ENCODE measurements at regions not wholly inside any gene's neighbourhood (a gene's known extent, or its start where the extent isn't known, plus 50 kb on each side); places are given as distances from the start of the nearest gene placed in this dataset.

DNA sequence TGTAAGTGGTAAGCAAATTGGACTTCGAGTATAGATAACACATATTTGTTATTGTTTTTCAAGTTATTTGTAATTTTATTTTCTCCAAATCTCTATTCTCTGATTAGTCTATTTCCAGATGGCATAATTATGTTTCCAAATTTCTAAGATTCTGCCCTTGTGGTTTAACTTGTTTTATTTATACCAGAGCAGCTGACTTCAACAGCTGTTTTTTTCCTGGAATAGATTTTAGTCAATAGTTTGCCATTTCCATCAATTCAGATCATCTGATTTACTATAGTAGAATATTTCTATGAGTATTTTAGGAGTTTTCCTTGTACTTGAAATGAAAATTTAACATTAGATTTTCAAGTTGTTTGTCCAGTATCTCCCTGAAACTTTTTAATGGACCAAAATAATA is 848.7 kb upstream of the MIR17HG start:
- ChIA-PET CTCF (no interaction called here), POLR2A (no interaction called here)
- H3K9me3 ChIP-seq (ENCODE audit: control insufficient read depth, insufficient read depth, low read depth, low read length), result no peaks in the 10 kb centered on the region
- no peak overlapping the region for H3K4me3 ChIP-seq (ENCODE audit: low read depth, low read length)
- H3K27ac ChIP-seq (ENCODE audit: extremely low read depth, low read depth, low read length), result no peak overlapping the region
- no peaks in the 10 kb centered on the region for H3K4me1 ChIP-seq (ENCODE audit: control insufficient read depth, insufficient read depth, low read length)
- H3K36me3 ChIP-seq (ENCODE audit: control insufficient read depth in 2 of 2, insufficient read depth in 1 of 2, low read length in 2 of 2), result no peaks in the 10 kb centered on the region
- no peak for TF ChIP-seq ZNF626 (tag by site-specific recombination; IDR thresholded peaks at IDR 0.05)
- TF ChIP-seq ZNF416 (tag by site-specific recombination; IDR thresholded peaks at IDR 0.05), result no peak
- no peak for TF ChIP-seq ZNF114 (tag by site-specific recombination; IDR thresholded peaks at IDR 0.05)
- TF ChIP-seq ZNF266 (tag by site-specific recombination; IDR thresholded peaks at IDR 0.05; ENCODE audit: low read depth), result no peak
- no peak for TF ChIP-seq ZNF549 (tag by site-specific recombination; IDR thresholded peaks at IDR 0.05)
- TF ChIP-seq ZNF341 (tag by site-specific recombination; IDR thresholded peaks at IDR 0.05; ENCODE audit: low read depth), result no peak
- TF ChIP-seq, protein P1, sequence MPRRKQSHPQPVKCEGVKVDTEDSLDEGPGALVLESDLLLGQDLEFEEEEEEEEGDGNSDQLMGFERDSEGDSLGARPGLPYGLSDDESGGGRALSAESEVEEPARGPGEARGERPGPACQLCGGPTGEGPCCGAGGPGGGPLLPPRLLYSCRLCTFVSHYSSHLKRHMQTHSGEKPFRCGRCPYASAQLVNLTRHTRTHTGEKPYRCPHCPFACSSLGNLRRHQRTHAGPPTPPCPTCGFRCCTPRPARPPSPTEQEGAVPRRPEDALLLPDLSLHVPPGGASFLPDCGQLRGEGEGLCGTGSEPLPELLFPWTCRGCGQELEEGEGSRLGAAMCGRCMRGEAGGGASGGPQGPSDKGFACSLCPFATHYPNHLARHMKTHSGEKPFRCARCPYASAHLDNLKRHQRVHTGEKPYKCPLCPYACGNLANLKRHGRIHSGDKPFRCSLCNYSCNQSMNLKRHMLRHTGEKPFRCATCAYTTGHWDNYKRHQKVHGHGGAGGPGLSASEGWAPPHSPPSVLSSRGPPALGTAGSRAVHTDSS (tag by site-specific recombination; IDR thresholded peaks at IDR 0.05), result no peak
- TF ChIP-seq, protein P2, sequence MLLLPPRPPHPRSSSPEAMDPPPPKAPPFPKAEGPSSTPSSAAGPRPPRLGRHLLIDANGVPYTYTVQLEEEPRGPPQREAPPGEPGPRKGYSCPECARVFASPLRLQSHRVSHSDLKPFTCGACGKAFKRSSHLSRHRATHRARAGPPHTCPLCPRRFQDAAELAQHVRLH (tag by site-specific recombination; IDR thresholded peaks at IDR 0.05), result no peak
- TF ChIP-seq, protein P3, sequence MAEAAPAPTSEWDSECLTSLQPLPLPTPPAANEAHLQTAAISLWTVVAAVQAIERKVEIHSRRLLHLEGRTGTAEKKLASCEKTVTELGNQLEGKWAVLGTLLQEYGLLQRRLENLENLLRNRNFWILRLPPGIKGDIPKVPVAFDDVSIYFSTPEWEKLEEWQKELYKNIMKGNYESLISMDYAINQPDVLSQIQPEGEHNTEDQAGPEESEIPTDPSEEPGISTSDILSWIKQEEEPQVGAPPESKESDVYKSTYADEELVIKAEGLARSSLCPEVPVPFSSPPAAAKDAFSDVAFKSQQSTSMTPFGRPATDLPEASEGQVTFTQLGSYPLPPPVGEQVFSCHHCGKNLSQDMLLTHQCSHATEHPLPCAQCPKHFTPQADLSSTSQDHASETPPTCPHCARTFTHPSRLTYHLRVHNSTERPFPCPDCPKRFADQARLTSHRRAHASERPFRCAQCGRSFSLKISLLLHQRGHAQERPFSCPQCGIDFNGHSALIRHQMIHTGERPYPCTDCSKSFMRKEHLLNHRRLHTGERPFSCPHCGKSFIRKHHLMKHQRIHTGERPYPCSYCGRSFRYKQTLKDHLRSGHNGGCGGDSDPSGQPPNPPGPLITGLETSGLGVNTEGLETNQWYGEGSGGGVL (tag by site-specific recombination; IDR thresholded peaks at IDR 0.05), result no peak
- TF ChIP-seq, protein P4, sequence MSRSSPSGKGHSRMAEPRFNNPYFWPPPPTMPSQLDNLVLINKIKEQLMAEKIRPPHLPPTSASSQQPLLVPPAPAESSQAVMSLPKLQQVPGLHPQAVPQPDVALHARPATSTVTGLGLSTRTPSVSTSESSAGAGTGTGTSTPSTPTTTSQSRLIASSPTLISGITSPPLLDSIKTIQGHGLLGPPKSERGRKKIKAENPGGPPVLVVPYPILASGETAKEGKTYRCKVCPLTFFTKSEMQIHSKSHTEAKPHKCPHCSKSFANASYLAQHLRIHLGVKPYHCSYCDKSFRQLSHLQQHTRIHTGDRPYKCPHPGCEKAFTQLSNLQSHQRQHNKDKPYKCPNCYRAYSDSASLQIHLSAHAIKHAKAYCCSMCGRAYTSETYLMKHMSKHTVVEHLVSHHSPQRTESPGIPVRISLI (tag by site-specific recombination; IDR thresholded peaks at IDR 0.05), result no peak
- TF ChIP-seq ZFP69B (tag by site-specific recombination; IDR thresholded peaks at IDR 0.05), result no peak
- no peak for TF ChIP-seq ZNF830 (tag by site-specific recombination; IDR thresholded peaks at IDR 0.05; ENCODE audit: low read depth)
- TF ChIP-seq, protein P5, sequence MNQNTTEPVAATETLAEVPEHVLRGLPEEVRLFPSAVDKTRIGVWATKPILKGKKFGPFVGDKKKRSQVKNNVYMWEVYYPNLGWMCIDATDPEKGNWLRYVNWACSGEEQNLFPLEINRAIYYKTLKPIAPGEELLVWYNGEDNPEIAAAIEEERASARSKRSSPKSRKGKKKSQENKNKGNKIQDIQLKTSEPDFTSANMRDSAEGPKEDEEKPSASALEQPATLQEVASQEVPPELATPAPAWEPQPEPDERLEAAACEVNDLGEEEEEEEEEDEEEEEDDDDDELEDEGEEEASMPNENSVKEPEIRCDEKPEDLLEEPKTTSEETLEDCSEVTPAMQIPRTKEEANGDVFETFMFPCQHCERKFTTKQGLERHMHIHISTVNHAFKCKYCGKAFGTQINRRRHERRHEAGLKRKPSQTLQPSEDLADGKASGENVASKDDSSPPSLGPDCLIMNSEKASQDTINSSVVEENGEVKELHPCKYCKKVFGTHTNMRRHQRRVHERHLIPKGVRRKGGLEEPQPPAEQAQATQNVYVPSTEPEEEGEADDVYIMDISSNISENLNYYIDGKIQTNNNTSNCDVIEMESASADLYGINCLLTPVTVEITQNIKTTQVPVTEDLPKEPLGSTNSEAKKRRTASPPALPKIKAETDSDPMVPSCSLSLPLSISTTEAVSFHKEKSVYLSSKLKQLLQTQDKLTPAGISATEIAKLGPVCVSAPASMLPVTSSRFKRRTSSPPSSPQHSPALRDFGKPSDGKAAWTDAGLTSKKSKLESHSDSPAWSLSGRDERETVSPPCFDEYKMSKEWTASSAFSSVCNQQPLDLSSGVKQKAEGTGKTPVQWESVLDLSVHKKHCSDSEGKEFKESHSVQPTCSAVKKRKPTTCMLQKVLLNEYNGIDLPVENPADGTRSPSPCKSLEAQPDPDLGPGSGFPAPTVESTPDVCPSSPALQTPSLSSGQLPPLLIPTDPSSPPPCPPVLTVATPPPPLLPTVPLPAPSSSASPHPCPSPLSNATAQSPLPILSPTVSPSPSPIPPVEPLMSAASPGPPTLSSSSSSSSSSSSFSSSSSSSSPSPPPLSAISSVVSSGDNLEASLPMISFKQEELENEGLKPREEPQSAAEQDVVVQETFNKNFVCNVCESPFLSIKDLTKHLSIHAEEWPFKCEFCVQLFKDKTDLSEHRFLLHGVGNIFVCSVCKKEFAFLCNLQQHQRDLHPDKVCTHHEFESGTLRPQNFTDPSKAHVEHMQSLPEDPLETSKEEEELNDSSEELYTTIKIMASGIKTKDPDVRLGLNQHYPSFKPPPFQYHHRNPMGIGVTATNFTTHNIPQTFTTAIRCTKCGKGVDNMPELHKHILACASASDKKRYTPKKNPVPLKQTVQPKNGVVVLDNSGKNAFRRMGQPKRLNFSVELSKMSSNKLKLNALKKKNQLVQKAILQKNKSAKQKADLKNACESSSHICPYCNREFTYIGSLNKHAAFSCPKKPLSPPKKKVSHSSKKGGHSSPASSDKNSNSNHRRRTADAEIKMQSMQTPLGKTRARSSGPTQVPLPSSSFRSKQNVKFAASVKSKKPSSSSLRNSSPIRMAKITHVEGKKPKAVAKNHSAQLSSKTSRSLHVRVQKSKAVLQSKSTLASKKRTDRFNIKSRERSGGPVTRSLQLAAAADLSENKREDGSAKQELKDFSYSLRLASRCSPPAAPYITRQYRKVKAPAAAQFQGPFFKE (tag by site-specific recombination; IDR thresholded peaks at IDR 0.05; ENCODE audit: borderline replicate concordance), result no peak
- TF ChIP-seq ZNF701 (tag by site-specific recombination; IDR thresholded peaks at IDR 0.05), result no peak
- no peak for TF ChIP-seq YY2 (tag by site-specific recombination; IDR thresholded peaks at IDR 0.05)
- no peak for TF ChIP-seq ZBTB8A (tag by site-specific recombination; IDR thresholded peaks at IDR 0.05)
- TF ChIP-seq, protein P6, sequence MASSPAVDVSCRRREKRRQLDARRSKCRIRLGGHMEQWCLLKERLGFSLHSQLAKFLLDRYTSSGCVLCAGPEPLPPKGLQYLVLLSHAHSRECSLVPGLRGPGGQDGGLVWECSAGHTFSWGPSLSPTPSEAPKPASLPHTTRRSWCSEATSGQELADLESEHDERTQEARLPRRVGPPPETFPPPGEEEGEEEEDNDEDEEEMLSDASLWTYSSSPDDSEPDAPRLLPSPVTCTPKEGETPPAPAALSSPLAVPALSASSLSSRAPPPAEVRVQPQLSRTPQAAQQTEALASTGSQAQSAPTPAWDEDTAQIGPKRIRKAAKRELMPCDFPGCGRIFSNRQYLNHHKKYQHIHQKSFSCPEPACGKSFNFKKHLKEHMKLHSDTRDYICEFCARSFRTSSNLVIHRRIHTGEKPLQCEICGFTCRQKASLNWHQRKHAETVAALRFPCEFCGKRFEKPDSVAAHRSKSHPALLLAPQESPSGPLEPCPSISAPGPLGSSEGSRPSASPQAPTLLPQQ (tag by site-specific recombination; IDR thresholded peaks at IDR 0.05), result no peak
- TF ChIP-seq BCL11B (tag by site-specific recombination; IDR thresholded peaks at IDR 0.05; ENCODE audit: low read depth), result no peak

Data from HEK293 (cell line).